Astrocyte of the cerebellum (primary cell): ENCODE measurements at regions not wholly inside any gene's neighbourhood (a gene's known extent, or its start where the extent isn't known, plus 50 kb on each side); places are given as distances from the start of the nearest gene placed in this dataset.

Experiments used
- DNase-seq: peaks from one replicate; pipeline ENCODE4 v3.0.0-alpha.2; 2011; ENCODE audit warnings: low read depth
- H3K4me3 ChIP-seq: 2 replicates; pipeline ENCODE4 v1.5.1; 2011; ENCODE audit warnings: mild to moderate bottlenecking, low read depth, low read length, moderate library complexity
- in situ Hi-C: cut with HindIII; loops from 2 replicates; pipeline ENCODE4 v1.10.0; 2017; ENCODE audit warnings: low sequenced_read_pairs
- TF ChIP-seq, protein P1 (sequence below): IDR thresholded peaks from 2 replicates; pipeline ENCODE4 v1.5.1; 2012; ENCODE audit warnings: low read length, low read depth, moderate library complexity, mild to moderate bottlenecking; ENCODE audit errors: missing control alignments

DNA sequence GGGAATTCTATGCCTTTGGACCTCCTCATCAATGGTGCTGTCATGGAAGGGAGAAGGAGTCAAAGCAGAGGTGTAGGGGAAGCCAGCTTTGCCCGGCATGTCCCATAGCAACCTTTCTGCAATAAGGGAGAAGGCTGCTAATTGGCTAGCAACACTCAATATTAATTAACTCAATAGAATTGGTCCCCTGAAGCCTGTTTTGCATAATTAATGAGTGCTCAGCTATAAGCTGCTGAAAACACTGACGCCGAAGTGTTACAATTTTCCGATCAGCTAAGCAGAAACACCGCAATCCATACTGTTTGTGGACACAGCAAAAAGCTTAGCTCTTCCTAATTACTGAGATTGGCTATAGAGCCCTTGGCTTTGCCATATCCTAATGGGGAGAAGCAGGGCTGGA lies 245.0 kb downstream of the CSNK2A3 start:
- TF ChIP-seq, protein P1, sequence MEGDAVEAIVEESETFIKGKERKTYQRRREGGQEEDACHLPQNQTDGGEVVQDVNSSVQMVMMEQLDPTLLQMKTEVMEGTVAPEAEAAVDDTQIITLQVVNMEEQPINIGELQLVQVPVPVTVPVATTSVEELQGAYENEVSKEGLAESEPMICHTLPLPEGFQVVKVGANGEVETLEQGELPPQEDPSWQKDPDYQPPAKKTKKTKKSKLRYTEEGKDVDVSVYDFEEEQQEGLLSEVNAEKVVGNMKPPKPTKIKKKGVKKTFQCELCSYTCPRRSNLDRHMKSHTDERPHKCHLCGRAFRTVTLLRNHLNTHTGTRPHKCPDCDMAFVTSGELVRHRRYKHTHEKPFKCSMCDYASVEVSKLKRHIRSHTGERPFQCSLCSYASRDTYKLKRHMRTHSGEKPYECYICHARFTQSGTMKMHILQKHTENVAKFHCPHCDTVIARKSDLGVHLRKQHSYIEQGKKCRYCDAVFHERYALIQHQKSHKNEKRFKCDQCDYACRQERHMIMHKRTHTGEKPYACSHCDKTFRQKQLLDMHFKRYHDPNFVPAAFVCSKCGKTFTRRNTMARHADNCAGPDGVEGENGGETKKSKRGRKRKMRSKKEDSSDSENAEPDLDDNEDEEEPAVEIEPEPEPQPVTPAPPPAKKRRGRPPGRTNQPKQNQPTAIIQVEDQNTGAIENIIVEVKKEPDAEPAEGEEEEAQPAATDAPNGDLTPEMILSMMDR, result no peak
- in situ Hi-C loops, result no loop called here
- H3K4me3 ChIP-seq, result no peak overlapping the region
- no peak for DNase-seq

DNA sequence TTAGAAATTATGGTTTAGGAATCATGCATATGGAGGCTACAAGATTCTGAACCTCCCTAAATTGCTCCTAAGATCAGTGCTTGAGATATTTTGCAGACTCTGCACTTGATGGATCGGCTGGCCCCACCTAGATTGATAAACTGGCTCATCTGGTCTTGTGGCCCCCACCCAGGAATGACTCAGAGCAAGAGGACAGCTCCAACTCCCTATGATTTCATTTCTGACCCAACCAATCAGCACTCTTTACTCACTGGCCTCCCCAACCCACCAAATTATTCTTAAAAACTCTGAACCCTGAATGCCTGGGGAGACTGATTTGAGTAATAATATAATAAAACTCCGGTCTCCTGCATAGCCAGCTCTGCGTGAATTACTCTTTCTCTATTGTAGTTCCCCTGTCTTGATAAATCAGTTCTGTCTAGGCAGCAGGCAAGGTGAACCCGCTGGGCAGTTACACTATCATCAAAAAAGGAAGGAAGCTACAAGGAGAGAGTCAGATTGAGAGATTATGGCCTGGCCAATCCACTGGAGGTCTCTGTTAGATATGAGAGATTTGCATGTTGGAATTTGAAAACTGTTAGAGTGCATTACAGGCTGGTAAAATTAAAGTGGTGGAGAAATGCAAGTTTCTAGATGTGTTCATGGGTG lies 245.8 kb downstream of the CSNK2A3 start:
- no peak overlapping the region for H3K4me3 ChIP-seq
- DNase-seq, result no peak
- TF ChIP-seq, protein P1, result no peak
- in situ Hi-C loops, result no loop called here

DNA sequence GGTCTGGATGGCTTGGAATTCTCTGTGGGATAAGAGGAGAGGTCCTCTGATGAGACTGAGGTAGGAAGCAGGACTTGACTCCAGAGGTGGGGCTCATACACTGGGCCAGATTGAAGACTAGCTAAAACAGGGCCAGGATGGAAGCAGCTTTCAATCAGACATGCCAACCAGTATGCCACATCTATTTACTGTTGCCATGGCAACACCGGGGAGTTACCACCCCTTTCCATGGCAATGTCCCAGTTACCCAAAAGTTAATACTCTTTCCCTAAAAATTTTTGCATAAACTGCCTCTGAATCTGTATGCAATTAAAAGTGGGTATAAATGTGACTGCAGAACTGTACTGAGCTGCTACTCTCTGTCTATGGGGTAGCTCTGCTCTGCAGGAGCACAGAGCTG lies 247.5 kb upstream of the ZBED5 start:
- TF ChIP-seq, protein P1, result no peak
- in situ Hi-C loops, result no loop called here
- no peak for DNase-seq
- H3K4me3 ChIP-seq, result no peak overlapping the region

DNA sequence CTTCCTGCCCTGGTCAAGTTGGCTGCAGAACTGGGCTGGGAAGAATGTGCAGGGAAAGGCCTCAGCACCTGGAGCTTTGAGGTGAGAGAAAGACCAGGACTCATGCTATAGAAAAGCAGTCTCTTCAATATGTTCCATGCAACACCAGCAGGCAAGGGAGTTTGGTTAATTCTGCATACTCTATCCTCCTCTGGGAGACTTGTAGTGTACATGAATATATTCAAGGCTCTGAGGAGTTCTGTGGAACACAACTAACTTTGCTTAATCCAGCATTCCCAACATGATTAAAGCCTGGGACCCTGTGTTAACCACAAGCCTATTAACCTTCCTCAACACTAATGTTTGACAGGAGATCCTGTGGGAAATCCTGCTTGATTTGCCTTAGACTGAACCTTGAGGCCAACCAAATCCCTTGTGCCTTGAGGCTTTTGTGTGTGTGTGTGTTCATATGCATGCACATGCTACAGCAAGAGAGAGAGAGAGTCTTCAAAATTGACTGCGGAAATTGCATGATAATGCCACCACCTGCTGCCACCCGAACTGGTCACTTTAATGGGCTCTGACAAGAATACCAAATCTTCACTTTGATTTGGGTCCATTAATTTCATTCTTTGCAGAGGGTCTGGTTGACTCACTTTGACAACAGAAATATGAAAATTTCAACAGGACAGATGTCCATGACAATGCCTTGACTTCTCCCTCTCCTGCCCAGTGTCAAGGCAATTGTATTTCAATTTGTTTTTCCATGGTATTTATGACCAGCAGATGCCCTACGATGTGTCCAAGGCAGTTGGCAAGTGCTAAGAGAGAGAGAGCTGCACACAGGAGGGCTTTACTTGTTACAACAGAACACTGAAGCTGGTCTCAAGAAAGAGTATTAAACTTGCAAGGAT lies 238.2 kb upstream of the ZBED5 start:
- in situ Hi-C loops, result no loop called here
- H3K4me3 ChIP-seq, result no peak overlapping the region
- DNase-seq, result no peak
- TF ChIP-seq, protein P1, result no peak

DNA sequence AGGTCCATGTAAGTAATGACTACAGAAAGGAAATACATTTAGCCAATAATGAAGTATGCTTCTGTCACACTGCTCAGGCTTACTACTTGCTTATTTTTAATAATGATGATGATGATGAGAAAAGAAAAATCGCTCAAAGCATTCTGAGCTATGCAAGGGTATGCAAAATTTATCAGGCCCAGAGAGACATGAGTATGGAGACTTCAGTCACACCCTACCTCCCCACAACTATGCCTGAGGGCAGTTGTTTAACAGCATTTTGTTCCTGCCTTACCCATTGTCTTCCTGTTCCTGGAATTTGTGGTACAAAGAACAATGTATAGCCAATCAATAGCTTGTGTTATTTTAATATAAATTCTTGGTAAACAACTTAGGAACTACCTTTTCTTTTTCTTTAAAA lies 232.6 kb upstream of the ZBED5 start:
- in situ Hi-C loops, result no loop called here
- H3K4me3 ChIP-seq, result no peak overlapping the region
- TF ChIP-seq, protein P1, result no peak
- no peak for DNase-seq

DNA sequence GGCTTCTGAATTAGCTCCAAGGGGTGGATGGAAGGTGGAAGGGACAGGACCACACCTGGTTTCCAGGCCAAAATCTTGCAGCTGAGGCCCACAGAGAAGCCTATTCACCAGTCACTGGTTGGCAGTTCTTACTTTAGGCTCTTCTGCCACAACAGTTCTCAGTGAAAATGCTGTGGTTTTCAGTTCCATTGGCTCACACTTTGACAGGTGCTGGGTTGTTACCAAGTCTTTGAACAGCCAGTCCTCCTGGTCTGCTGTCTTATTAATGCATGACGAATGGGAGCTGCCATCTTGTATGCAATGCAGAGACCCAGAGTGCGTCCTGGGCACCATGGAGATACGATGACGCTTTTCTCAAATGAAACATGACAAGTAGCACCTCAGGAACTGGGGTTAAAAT lies 232.0 kb upstream of the ZBED5 start:
- no peak overlapping the region for H3K4me3 ChIP-seq
- TF ChIP-seq, protein P1, result no peak
- in situ Hi-C loops, result no loop called here
- DNase-seq, result no peak
